HEK293 (cell line): ENCODE measurements at regions not wholly inside any gene's neighbourhood (a gene's known extent, or its start where the extent isn't known, plus 50 kb on each side); places are given as distances from the start of the nearest gene placed in this dataset.

Experiments
- CTCF ChIA-PET: fragments of 350-600 bp; formaldehyde crosslinking; extraction: SDS; loops from one replicate; lab custom pipeline; 2021; ENCODE audit warnings: antibody characterized with exemption; lab: Yijun Ruan, JAX
- POLR2A ChIA-PET: fragments of 300-600 bp; formaldehyde crosslinking; extraction: SDS; loops from one replicate; lab custom pipeline; 2020; ENCODE audit warnings: antibody characterized with exemption, inconsistent platforms; lab: Yijun Ruan, JAX
- H3K27ac ChIP-seq: fragments of 200-500 bp; sonication (Bioruptor generic); 2 replicates; pipeline ENCODE4 v1.5.1; 2014; ENCODE audit warnings: low read depth, low read length, control low read depth, inconsistent platforms; ENCODE audit errors: extremely low read depth
- H3K36me3 ChIP-seq, 2 experiments: fragments of 200-500 bp in 1 of 2; sonication (Bioruptor generic) in 1 of 2; 1 replicate in 1 of 2; 2 replicates in 1 of 2; pipeline ENCODE4 v1.5.1; 2014 to 2017; ENCODE audit warnings: inconsistent platforms in 2 of 2, low read length in 2 of 2; ENCODE audit not compliant: control insufficient read depth in 2 of 2, insufficient read depth in 1 of 2
- H3K4me1 ChIP-seq: fragments of 200-500 bp; sonication (Bioruptor generic); 2 replicates; pipeline ENCODE4 v1.5.1; 2014; ENCODE audit warnings: mild to moderate bottlenecking, low read length, inconsistent platforms; ENCODE audit not compliant: control insufficient read depth, insufficient read depth
- H3K4me3 ChIP-seq: 2 replicates; pipeline ENCODE4 v1.5.1; 2011; ENCODE audit warnings: low read depth, mild to moderate bottlenecking, control low read depth, low read length, moderate library complexity
- H3K9me3 ChIP-seq: fragments of 200-500 bp; sonication (Bioruptor generic); 2 replicates; pipeline ENCODE4 v1.5.1; 2014; ENCODE audit warnings: low read depth, low read length, inconsistent platforms; ENCODE audit not compliant: control insufficient read depth, insufficient read depth
- GLI4 ChIP-seq: fragments of 450-650 bp; formaldehyde crosslinking; IDR thresholded peaks from 2 replicates; pipeline ENCODE4 v1.5.1; 2016; ENCODE audit warnings: missing biosample characterization, missing genetic modification characterization
- HOXC10 ChIP-seq: sonication (generic); formaldehyde crosslinking; IDR thresholded peaks from 2 replicates; pipeline ENCODE4 v1.8.1; 2023; ENCODE audit warnings: mild to moderate bottlenecking, missing genetic modification reagents
- KLF8 ChIP-seq: fragments of 450-650 bp; formaldehyde crosslinking; IDR thresholded peaks from 2 replicates; pipeline ENCODE4 v1.5.1; 2016; ENCODE audit warnings: missing biosample characterization, missing genetic modification characterization
- PATZ1 ChIP-seq: fragments of 450-650 bp; formaldehyde crosslinking; IDR thresholded peaks from 2 replicates; pipeline ENCODE4 v1.5.1; 2016; ENCODE audit warnings: missing biosample characterization, missing genetic modification characterization
- PRDM4 ChIP-seq: fragments of 450-650 bp; formaldehyde crosslinking; IDR thresholded peaks from 2 replicates; pipeline ENCODE4 v1.5.1; 2017; ENCODE audit warnings: missing biosample characterization, missing genetic modification characterization
- REPIN1 ChIP-seq: fragments of 450-650 bp; formaldehyde crosslinking; IDR thresholded peaks from 2 replicates; pipeline ENCODE4 v1.5.1; 2017; ENCODE audit warnings: missing biosample characterization, missing genetic modification characterization, low read depth
- TRIM28 ChIP-seq: IDR thresholded peaks from 2 replicates; pipeline ENCODE4 v1.6.1; 2011; ENCODE audit warnings: low read length, control low read depth, borderline replicate concordance
- WT1 ChIP-seq: fragments of 450-650 bp; formaldehyde crosslinking; IDR thresholded peaks from 2 replicates; pipeline ENCODE4 v1.5.1; 2016; ENCODE audit warnings: missing biosample characterization, missing genetic modification characterization
- ZBTB1 ChIP-seq: fragments of 450-650 bp; formaldehyde crosslinking; IDR thresholded peaks from 2 replicates; pipeline ENCODE4 v1.5.1; 2016; ENCODE audit warnings: missing biosample characterization, missing genetic modification characterization
- ZBTB26 ChIP-seq: fragments of 450-650 bp; formaldehyde crosslinking; optimal IDR thresholded peaks from 2 replicates; pipeline ENCODE3; 2016; ENCODE audit warnings: missing biosample characterization, mild to moderate bottlenecking, missing genetic modification characterization
- ZEB2 ChIP-seq: fragments of 450-650 bp; formaldehyde crosslinking; IDR thresholded peaks from 2 replicates; pipeline ENCODE4 v1.5.1; 2016; ENCODE audit warnings: missing biosample characterization, missing genetic modification characterization
- ZNF140 ChIP-seq: fragments of 450-650 bp; formaldehyde crosslinking; IDR thresholded peaks from 2 replicates; pipeline ENCODE4 v1.5.1; 2016; ENCODE audit warnings: missing biosample characterization, missing genetic modification characterization
- ZNF157 ChIP-seq: fragments of 450-650 bp; formaldehyde crosslinking; IDR thresholded peaks from 2 replicates; pipeline ENCODE4 v1.5.1; 2016; ENCODE audit warnings: missing biosample characterization, missing genetic modification characterization
- ZNF211 ChIP-seq: fragments of 450-650 bp; formaldehyde crosslinking; IDR thresholded peaks from 2 replicates; pipeline ENCODE4 v1.5.1; 2016; ENCODE audit warnings: low read depth, missing biosample characterization, missing genetic modification characterization
- ZNF274 ChIP-seq, 2 experiments: fragments of 200-500 bp in 1 of 2; fragments of 450-650 bp in 1 of 2; sonication (Bioruptor generic) in 1 of 2; formaldehyde crosslinking in 1 of 2; IDR thresholded peaks; 2 replicates each; pipeline versions ENCODE4 v1.5.1 to v1.6.1; 2014 to 2016; ENCODE audit warnings: borderline replicate concordance in 1 of 2, inconsistent platforms in 1 of 2, low read length in 1 of 2, missing biosample characterization in 1 of 2, missing genetic modification characterization in 1 of 2
- ZNF335 ChIP-seq: fragments of 450-650 bp; formaldehyde crosslinking; conservative IDR thresholded peaks from 2 replicates; pipeline ENCODE4 v1.5.1; 2016; ENCODE audit warnings: missing biosample characterization, missing genetic modification characterization
- ZNF473 ChIP-seq: fragments of 450-650 bp; formaldehyde crosslinking; IDR thresholded peaks from 2 replicates; pipeline ENCODE4 v1.5.1; 2017; ENCODE audit warnings: missing biosample characterization, missing genetic modification characterization
- ZNF514 ChIP-seq: fragments of 450-650 bp; formaldehyde crosslinking; IDR thresholded peaks from 2 replicates; pipeline ENCODE4 v1.5.1; 2016; ENCODE audit warnings: missing biosample characterization, missing genetic modification characterization
- ZNF529 ChIP-seq: fragments of 450-650 bp; formaldehyde crosslinking; IDR thresholded peaks from 2 replicates; pipeline ENCODE4 v1.5.1; 2017; ENCODE audit warnings: missing genetic modification characterization, missing biosample characterization; ENCODE audit not compliant: insufficient replicate concordance
- ZNF530 ChIP-seq: fragments of 450-650 bp; formaldehyde crosslinking; IDR thresholded peaks from 2 replicates; pipeline ENCODE4 v1.5.1; 2016; ENCODE audit warnings: low read depth, missing biosample characterization, missing genetic modification characterization
- ZNF555 ChIP-seq: fragments of 450-650 bp; formaldehyde crosslinking; conservative IDR thresholded peaks from 2 replicates; pipeline ENCODE4 v1.5.1; 2017; ENCODE audit warnings: missing biosample characterization, mild to moderate bottlenecking, missing genetic modification characterization, inconsistent platforms
- ZNF670 ChIP-seq: fragments of 450-650 bp; formaldehyde crosslinking; IDR thresholded peaks from 2 replicates; pipeline ENCODE4 v1.5.1; 2016; ENCODE audit warnings: missing biosample characterization, missing genetic modification characterization, low read depth
- ZNF704 ChIP-seq: fragments of 450-650 bp; formaldehyde crosslinking; IDR thresholded peaks from 2 replicates; pipeline ENCODE4 v1.5.1; 2016; ENCODE audit warnings: missing biosample characterization, missing genetic modification characterization
- ZNF768 ChIP-seq: fragments of 450-650 bp; formaldehyde crosslinking; IDR thresholded peaks from 2 replicates; pipeline ENCODE4 v1.5.1; 2018; ENCODE audit warnings: missing biosample characterization, mild to moderate bottlenecking, missing genetic modification characterization
- ZNF830 ChIP-seq: fragments of 450-650 bp; IDR thresholded peaks from 2 replicates; pipeline ENCODE4 v1.5.0; 2018; ENCODE audit warnings: missing biosample characterization, missing genetic modification characterization, low read depth, mild to moderate bottlenecking, moderate library complexity

GRCh38 chr6:141437685-141438084 is 695.0 kb upstream of the GJE1 start:
- H3K9me3 ChIP-seq: no peaks in the 10 kb centered on the region
- POLR2A ChIA-PET: no interaction called here
- H3K27ac ChIP-seq: no peak overlapping the region
- TF ChIP-seq ZNF473 (tag by site-specific recombination) (no peak), ZBTB1 (tag by site-specific recombination) (no peak), ZNF704 (no peak), ZEB2 (tag by site-specific recombination) (no peak), ZNF555 (no peak), PATZ1 (tag by site-specific recombination) (no peak), HOXC10 (CRISPR knock-in tag) (no peak), TRIM28 (no peak), ZNF140 (tag by site-specific recombination) (no peak), ZNF514 (tag by site-specific recombination) (no peak)
- H3K36me3 ChIP-seq: no peaks in the 10 kb centered on the region
- no peak overlapping the region for H3K4me3 ChIP-seq
- CTCF ChIA-PET: no interaction called here
- H3K4me1 ChIP-seq: no peaks in the 10 kb centered on the region

GRCh38 chr6:141437011-141437410 is 695.7 kb upstream of the GJE1 start:
- no peak overlapping the region for H3K27ac ChIP-seq
- no peaks in the 10 kb centered on the region for H3K36me3 ChIP-seq
- TF ChIP-seq ZNF768 (tag by site-specific recombination) (no peak), ZNF211 (tag by site-specific recombination) (no peak), WT1 (no peak), KLF8 (tag by site-specific recombination) (no peak), ZNF670 (tag by site-specific recombination) (no peak), ZNF830 (tag by site-specific recombination) (no peak), ZNF529 (tag by site-specific recombination) (no peak)
- H3K4me3 ChIP-seq: no peak overlapping the region
- H3K9me3 ChIP-seq: no peaks in the 10 kb centered on the region
- POLR2A ChIA-PET: no interaction called here
- H3K4me1 ChIP-seq: no peaks in the 10 kb centered on the region
- CTCF ChIA-PET: no interaction called here

- Histone ChIP-seq H3K4me3 (no peak overlapping the region), H3K27ac (no peak overlapping the region), H3K9me3 (no peaks in the 10 kb centered on the region), H3K36me3 (no peaks in the 10 kb centered on the region), H3K4me1 (no peaks in the 10 kb centered on the region)
- TF ChIP-seq ZNF274 (IDR thresholded peaks at IDR 0.05; ENCODE audit: low read length) (no peak), ZNF274 (tag by site-specific recombination; IDR thresholded peaks at IDR 0.05; ENCODE audit: borderline replicate concordance) (no peak), PRDM4 (tag by site-specific recombination) (no peak), ZNF530 (tag by site-specific recombination) (no peak), ZNF768 (tag by site-specific recombination) (no peak), ZNF157 (no peak), ZBTB26 (no peak), GLI4 (tag by site-specific recombination) (no peak), REPIN1 (tag by site-specific recombination) (no peak), ZNF335 (tag by site-specific recombination) (no peak)
- ChIA-PET CTCF (no interaction called here), POLR2A (no interaction called here)
Measured at GRCh38 chr6:141426400-141426980, 706.2 kb upstream of the GJE1 start.
